Eye (tissue), 1 donor: ENCODE measurements at regions not wholly inside any gene's neighbourhood (a gene's known extent, or its start where the extent isn't known, plus 50 kb on each side); places are given as distances from the start of the nearest gene placed in this dataset.

ENCODE experiments used
- DNase-seq: peaks from one replicate; pipeline ENCODE4 v3.0.0-alpha.2; 2015

GRCh38 chr1:21346365-21347071 lies 56.3 kb upstream of the ECE1 start:
- no peak for DNase-seq

GRCh38 chr1:21344750-21345443 lies 54.6 kb upstream of the ECE1 start:
- no peak for DNase-seq

DNA sequence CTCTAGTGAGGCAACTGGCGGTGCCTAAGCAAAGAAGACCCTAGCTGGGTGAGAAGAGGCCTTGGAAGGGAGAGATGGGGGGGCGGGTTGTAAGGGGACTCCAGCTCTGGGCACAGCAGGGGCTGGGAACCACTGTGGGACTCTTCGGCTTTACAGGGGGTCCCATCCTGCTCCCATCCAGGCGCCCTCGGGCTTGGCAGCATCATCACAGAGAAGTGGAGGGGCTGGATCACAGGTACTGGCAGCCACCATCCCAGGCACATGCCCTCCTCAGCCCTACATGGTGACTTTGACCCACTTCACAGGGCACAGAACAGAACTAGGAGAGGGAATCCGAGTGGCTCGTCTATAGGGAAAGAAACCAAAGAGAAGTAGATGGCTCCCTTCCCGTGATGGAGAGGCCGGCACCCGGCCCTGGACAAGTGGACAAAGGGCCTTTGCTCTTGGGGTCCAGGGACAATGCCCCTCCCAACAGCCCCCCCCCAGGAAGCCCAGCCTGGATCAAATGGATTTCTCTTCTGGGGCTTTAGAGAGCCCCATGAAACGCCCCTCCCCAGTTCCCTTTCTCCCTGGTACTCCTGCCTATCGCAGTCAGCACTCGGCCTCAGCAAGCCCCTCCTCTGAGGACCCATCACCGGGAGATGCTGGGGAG lies 54.0 kb upstream of the ECE1 start:
- DNase-seq: no peak

DNA sequence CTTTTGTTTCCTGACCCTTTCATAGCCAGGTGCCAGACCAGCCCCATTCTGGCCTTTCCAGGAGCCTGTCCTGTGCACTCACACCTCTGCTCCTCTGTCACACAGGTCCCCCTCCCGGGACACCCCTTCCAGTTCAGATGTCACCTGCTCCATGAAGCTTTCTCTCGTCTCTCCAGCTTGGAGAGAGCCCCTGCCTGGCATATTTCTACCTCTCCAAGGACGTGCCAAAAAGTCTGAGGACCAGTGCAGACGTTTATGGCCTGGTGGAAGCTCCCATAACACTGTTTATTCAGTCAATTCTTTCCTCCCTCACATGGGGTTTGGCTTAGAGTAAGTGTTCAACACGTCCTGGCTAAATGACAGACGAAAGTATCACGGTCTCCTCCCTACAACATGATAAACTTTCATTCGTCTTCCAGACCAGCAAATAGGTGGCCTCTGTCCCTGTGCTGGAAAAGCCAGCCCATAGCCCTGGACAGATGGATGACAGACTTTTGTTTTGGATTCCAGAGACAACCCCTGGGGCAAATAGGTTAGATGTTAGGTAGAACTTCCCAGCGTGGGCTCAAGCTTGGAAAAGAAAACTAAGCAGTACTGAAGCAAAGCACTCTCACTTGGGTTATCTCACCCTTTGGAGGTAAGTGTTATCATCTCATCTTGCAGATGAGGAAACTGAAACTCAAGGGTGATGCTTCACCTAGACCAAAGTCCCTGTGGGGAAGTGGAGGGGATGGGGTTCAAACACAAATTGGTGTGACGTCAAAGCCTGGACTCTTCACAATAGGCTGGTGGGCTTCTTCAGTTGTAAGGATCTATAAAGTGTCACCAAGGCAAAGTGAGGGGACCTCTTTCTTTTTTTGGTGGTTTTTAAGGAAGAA lies 52.9 kb upstream of the ECE1 start:
- DNase-seq: no peak

DNA sequence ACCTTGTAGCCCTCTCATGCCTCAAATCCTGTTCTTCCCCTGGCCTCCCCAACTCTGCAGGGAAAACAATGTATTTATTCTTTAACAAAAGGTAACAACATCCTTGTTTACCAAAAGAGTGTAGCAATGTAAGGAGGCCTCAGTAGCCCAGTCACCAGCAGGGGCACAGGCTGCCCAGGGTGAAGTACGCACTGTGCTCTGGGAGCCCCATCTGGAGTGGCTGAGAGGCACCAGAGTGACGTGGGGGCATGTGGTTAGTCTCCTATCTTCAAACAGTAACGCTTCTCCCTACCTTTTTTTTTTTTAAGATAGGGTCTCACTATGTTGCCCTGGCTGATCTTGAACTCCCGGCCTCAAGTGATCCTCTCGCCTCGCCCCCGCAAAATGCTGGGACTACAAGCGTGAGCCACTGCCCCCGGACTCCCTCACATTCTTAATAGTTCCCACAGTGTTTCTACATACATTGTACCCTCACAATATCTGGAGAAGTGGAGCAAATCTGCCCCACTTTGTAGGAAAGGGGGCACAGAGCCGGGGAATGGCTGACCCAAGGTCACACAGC lies 51.3 kb upstream of the ECE1 start:
- DNase-seq: no peak

DNA sequence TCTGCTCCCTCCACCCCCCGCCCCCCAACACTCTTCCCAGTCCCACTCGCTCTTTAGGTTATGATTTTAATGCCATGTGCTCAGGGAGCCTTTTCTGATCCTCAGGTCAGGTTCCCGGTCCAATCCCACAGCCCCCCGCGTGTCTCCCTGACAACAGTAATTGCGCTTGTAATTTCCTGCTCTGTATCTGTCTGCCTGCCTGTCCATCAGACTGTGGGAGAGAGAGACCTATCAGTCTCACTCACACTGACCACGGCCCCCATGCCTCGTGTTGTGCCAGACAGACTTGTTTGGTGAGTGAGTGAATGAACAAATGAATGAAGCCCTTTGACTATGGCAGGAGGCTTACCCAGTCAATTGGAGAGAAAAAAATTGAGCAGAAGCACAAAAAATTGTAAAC lies 50.8 kb upstream of the ECE1 start:
- no peak for DNase-seq

DNA sequence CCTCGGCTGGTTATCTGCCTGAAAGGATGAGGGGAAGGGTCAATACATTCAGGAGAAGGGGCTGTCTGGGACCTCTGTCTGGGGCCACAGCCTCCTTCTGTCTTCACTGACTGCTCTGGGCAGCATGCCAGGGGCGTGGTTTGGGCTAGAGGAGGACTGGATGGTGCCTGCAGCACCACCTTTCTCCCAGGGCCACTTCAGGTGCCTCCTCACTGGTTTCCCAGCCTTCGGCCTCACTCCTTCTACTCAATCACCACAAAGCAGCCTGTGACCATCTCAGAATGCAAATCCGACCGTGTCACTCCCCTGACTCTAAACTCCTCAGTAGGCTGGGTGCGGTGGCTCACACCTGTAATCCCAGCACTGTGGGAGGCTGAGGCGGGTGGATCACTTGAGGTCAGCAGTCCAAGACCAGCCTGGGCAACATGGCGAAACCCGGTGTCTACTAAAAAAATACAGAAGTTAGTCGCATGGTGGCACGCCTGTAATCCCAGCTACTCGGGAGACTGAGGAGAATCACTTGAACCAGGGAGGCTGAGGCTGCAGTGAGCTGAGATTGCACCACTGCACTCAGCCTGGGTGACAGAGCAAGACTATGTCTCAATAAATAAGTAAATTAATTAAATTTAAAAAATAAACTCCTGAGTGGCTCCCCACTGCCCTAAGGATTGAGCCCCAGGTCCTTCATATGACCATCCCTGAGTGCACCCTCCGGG lies 50.1 kb upstream of the ECE1 start:
- DNase-seq: no peak
